HG03097 (cell line): ENCODE measurements at regions not wholly inside any gene's neighbourhood (a gene's known extent, or its start where the extent isn't known, plus 50 kb on each side); places are given as distances from the start of the nearest gene placed in this dataset.
A peak's percentile ranks its signal among the peaks of the same experiment; 100 is the strongest.
"Not testable (repeated sequence)": the region's sequence is repeated elsewhere in the genome, so short reads cannot be mapped to it uniquely, and the experiment has no call there.

Source experiments
- ATAC-seq: cut with Tn5 transposase; IDR thresholded peaks from one replicate; pipeline ENCODE4 v1.9.1; 2021; ENCODE audit not compliant: unreplicated experiment, low FRiP score

DNA sequence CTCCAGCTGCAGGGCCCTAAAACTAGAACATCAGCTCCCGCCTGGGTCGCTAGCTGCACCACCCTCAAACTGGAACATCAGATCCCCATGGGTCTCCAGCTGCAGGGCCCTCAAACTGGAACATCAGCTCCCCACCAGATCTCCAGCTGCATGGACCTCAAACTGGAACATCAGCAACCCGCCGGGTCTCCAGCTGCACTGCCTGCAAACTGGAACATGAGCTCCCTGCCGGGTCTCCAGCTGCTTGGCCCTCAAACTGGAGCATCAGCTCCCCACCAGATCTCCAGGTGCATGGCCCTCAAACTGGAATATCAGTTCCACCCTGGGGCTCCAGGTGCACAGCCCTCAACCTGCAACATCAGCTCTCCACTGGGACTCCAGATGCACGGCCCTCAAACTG lies 82.7 kb downstream of the TFRC start:
- ATAC-seq: not testable (repeated sequence)

DNA sequence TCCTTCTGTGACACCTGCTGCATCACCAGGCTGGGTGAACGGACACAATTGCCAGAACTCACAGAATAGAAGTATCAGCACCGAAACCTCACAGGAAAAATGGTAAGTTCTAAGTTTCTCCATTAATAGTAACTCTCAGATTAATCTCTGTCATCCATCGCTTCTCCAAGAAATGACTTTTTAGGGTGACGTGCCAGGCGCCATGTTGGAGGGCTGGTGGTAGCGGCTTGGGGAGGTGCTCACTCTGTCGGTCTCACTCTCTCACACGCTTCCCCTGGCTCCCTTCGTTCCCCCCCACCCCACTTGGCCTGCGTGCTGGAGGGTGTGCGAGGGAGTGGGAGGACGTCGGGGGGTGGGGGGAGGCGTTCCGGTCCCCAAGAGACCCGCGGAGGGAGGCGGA lies 85.6 kb downstream of the TFRC start:
- not testable (repeated sequence) for ATAC-seq

DNA sequence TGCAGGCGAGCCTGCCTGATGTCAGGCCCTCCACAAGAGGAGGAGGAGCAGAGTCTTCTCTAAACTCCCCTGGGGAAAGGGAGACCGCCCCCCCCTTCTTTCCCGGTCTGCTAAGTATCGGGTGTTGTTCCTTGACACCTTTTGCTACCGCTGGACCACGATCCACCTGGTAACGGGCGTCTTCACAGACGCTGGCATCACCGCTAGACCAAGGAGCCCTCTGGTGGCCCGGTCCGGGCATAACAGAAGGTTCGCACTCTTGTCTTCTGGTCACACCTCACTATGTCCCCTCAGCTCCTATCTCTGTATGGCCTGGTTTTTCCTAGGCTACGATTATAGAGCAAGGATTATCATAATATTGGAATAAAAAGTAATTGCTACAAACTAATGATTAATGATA lies 86.0 kb upstream of the TNK2 start:
- ATAC-seq: not testable (repeated sequence)

DNA sequence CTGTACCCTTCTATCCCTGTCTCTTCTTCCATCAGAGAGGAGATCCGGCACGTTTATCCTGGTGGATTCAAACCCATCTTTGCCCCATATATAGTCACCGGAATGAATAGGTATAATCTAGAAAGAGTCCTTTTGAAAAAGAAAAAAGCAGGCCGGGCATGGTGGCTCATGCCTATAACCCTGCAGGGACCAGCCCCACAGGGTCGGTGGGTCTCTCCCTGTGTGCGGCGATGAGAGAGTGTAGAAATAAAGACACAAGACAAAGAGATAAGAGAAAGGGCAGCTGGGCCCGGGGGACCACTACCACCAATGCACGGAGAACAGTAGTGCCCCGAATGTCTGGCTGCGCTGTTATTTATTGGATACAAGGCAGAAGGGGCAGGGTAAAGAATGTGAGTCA lies 85.3 kb upstream of the TNK2 start:
- ATAC-seq: not testable (repeated sequence)

DNA sequence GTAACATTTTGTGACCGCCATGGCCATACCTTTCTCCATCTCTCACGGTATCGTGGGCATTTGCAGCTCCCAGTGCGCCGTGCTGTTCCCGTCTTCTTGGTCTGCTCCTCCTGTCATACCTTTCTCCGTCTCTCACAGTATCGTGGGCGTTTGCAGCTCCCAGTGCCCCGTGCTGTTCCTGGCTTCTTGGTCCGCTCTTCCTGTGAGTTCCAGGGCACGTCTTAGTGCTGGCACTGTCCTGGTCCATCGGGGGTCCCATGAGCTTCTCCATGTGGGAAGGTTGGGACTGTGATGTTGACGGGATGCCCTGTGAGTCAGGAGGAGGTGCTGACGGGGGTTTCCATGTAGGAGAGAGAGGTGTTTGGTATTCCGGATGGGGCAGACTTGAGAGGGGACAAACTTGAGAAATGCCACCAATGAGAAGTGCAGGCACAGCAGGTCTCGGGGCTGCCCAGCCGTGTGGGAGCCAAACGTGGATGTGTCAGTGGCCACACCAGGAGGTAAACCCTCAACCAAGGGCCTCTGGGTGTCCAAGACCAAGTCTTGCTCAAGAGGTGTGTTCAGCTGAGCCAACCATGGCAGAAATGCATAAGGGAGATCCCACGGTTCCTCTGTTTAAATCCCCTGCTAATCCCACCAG lies 84.7 kb upstream of the TNK2 start:
- not testable (repeated sequence) for ATAC-seq

DNA sequence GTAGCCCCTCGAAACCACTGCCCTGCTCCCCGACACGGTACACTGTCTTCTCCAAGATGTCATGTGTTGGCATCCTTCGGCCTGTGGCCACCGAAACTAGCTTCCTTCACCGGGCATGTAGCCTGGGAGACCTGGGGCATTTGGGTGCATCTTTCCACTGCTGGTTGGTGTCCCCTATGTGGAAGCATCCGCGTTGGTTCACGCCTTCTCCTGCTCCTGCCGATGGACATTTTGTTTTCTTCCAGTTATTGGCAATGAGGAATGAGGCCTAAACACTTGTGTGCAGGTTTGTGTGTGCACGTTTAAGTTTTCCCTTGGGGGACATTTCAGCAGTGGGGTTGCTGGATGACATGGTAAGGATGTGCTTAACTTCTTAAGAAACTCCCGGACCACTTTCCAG lies 83.6 kb upstream of the TNK2 start:
- ATAC-seq: not testable (repeated sequence)

DNA sequence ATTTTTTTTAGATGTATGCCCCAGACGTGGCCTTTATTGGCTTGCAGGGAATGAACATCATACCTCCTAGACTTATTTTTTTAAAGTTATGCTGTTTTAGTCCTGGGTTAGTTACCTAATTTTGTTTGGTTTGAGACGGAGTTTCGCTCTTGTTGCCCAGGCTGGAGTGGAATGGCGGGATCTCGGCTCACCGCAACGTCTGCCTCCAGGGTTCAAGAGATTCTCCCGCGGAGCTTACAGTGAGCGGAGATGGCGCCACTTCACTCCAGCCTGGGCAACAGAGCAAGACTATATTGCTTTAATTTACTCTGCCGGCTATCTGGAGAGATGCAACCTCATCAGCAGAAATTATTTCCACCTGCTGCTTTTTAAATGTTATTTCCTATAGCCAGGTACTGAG lies 82.9 kb upstream of the TNK2 start:
- ATAC-seq: not testable (repeated sequence)

DNA sequence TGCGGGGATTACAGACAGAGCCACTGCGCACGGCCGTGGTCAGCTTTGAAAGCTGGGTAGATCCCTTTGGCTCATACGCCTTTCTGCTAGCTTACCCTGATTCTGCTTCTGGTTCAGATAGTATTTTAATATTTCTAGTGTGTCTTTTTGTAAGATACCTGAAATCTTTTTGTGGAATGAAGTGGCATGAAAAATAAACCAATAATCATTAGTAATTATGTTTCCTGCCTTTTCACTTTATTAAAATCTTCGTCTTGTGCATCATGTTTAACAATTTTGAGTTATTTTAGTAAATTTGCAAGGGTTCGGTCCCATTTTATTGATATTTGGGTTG lies 82.5 kb upstream of the TNK2 start:
- not testable (repeated sequence) for ATAC-seq

DNA sequence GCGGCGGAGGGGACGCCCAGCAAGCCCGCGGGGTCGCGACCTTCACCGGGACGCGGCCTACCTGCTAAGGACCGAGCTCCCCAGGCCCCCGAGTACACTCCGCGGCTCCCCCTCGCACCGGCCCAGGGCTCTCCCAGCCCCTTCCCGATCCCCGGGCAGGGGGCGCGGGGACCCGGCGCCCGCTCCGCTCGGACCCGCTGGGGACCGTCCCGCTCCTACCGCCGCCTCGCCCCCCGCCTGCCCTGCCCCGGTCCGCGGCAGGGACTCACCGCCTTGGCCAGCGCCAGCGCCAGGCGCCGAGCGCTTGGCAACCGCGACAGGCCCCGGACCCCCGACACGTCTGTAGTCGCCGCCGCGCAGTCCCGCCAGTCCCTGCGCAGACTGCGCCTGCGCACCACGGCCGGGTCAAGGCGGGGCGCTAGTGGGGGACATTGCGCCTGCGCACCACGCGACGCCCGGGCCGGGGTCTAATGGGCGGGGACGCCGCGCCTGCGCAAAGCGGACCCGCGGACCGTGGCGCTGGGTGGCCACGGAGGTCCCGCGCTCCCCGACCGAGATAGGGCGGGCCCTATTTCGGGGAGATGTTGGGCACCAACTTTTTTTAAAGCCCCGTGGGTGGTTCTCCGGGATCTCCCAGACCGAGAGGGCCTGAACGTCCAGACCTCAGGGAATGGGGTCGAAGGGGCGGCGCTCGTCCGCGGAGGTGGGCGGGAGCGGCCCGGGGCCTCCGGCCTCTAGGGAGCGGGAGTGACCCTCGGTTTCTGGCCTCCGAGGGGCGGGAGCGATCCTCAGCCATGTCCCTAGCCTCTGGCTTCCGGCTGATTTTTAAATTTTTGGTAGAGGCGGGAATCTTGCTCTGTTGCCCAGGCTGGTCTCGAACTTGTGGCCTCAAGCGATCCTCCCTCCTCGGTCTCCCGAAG lies 81.8 kb upstream of the TNK2 start:
- ATAC-seq: peak; percentile 88

DNA sequence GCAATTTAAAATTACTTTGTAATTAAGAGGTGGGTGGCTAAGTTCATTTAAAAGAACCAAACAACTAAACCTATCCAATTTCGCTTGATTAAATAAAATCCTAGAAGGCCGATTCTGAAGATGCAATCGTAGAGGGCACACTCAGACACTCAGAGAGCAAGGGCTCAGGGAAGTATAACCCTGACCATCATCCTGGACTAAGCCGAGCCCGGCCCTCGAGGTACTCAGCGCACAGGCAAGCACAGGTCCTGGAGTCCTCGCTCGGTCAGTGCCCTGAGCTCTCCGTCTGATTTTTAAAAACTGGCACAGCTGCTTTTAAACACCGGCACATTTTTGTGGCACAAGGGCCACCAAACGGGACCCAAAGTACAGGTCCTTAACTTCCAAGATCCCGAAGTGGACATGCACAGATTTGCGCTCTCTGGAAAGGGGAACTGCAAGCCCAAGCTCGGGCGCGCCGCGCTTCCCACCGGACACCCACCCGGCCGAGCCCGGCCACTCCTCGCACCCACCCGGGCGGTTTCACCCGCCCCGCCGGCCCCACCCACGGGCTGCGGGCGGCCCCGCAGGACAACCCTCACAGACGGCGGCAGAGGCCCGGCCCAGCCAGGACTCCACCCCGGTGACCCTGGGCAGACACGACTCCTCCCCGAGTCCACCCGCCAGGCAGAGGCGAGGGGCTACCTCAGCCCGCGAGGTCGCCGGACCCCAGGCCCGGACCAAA lies 81.0 kb upstream of the TNK2 start:
- peak; percentile 47 for ATAC-seq

DNA sequence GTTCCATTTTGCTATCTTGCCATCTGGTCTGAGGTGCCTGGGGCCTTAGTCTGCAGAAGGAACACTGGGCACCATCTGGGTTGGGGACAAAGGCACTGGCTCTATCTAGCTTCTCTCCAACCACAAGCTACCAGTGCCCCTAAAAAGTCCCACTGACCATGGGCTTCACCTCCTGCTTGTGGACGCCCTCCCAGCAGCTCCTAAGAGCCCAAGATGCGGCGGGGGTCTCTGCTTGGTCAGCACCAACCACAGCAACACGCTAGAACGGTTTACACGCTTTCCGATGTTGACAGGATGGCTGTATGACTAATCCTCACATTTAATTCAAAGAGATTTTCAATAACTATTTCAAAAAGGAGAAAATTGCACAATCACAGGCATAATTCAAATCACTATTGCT lies 80.4 kb upstream of the TNK2 start:
- not testable (repeated sequence) for ATAC-seq

DNA sequence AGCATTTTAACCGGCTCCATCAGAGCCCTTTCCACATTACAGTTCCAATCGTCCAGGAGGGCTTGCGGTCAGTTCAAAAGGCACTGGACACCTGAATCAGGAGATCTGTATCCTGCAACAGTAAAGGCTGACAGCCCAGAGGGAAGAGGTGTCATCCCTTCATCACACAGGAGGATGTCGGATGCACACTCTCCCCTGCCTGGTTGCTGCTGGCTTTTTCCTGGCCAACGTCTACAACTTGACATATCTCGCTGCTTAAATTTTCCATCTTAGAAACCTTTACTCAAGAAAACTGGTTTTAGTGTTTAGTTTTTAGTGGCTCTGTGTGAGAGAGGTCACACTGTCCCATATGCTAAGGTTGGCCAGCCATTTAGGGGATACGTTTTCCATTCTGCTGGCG lies 78.7 kb upstream of the TNK2 start:
- ATAC-seq: not testable (repeated sequence)

DNA sequence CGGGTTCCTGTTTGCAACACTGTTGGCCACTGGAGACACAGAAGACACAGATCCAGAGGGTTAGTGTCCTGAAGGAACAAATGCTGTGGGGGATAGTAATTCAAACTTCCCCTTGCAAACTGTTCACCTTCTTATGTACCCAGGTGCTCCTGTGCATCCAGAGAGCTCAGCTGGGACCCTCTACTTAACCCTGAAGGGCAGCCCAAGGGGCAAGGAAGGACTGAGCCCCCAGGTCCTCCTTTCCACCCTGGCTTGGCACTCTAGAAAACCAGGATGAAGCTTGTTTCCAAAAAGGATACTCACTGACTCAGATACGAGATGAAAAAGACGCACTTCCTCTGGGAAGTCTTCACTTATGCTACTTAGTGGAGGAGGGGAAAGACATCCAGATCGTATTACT lies 78.2 kb upstream of the TNK2 start:
- ATAC-seq: not testable (repeated sequence)

DNA sequence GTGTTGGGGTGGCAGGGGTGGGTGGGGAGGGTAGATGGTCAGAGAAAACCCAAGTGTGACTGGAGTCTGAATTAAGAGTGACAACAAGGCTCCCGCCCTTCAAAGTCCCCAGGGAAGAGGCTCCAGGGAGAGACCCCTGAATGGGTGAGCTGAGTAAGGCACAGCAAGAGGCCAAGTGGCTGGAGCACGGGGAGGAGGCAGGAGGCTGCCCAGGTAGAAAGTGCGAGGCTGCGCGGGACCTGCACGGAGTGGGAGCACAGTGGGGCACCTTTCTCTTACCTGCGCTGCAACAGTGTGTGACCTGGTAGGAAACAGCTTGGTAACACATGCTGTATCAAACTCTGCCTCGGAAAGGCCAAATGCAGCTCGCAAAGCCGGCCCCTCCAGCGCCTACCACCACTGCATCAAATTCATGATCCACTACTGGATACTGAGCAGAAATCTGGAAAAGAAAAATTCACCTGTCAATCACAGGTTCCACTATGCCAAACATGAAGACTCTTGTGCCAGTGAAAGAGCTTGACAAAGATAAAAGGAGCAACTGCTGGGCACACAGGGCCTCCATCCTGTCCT lies 77.1 kb upstream of the TNK2 start:
- not testable (repeated sequence) for ATAC-seq

DNA sequence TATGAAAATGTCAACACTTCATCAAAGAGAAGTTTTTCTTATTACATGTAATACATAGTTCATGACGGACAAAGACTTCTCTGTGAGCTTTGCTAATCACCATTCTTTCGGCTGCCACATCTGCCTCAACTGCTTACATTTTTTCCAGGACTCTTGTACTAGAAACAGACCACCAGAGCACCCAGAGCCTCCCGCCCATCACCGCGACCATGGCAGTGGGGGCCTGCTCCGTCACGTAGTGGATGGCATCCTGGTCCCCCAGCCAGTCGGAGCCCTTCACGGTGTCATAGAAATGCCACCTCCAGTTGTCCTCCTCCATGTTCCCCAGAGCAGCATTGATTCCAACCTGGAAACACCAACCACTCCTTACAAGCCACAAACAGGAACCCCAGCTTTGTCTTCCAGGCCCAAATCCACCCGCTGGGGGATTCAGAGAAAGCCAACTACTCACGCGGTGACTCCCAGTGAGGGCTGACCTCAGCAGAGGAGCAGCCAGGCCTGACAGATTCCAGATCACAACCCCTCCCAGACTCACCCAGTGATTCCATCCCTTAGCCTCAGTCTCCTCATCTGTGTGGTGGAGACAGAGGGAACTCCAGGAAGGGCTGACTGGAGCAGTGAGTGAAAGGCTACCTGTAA lies 76.2 kb upstream of the TNK2 start:
- ATAC-seq: not testable (repeated sequence)

DNA sequence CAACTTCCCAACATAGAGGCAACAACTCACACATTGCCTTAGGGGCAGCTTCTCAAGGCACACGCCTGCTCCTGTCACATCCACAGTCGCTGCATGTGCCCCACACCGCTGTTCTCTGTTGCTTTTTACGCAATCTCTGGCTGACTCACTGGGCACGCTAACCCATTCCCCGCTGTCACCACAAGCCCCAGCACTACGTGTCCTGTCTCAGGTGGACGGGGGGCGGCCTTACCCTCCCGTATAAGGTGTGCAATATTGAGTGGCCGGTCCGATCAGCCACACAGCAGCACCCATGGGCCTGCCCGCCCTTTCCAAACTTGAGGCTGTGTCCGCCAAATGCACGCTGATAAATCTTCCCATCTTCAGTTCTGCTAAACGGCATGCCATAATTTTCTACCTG lies 75.5 kb upstream of the TNK2 start:
- not testable (repeated sequence) for ATAC-seq

DNA sequence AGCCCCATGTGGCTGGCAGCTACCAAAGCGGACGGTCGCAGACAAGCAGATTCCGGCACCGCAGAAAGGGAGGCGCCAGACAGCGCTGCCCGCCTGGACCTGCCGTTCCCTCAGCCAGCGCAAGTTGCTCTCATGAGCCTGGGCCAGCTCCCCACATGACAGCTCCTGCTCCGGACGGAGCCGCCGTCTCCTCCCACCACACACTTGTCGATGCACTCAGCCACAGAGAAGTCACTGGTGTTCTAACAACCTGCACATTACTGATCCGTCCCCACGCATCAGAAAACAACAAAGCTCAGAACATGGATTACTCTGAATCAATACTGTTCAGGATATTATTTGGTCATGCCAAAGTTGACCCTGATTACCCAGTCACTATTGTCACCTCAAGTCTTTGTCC lies 74.4 kb upstream of the TNK2 start:
- not testable (repeated sequence) for ATAC-seq

DNA sequence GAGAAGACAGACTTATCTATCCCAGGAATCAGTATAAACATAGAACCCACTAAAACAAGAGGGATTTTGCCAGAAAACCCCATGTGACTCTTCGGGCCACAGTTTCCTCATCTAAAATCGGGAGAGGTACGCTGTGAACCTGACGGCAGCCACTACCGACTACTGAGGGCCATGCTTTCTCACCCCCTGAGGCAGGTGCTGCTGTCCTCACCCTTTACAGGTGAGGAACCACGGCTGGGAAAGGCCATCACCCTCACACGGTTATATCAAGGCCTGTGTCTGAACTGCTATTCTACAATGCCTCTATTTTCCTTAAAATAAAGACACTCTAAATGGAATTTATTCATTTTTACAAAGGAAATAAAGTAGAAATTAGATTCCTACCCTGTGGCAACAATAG lies 73.4 kb upstream of the TNK2 start:
- not testable (repeated sequence) for ATAC-seq

DNA sequence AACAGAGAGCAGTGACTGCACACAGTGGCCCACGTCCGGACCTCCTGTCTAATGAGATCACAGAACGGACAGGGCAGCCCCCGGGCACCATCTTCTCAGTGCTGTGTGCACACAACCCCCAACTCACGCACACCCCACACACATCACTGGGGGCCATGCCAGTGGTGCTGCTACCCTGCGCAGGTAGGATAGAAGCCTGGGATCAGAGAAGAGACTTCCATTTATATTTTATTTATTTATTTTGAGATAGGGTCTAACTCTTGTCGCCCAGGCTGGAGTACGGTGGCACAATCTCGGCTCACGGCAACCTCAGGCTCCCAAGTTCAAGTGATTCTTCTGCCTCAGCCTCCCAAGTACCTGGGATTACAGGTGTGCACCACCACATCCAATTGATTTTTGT lies 71.5 kb upstream of the TNK2 start:
- ATAC-seq: not testable (repeated sequence)

DNA sequence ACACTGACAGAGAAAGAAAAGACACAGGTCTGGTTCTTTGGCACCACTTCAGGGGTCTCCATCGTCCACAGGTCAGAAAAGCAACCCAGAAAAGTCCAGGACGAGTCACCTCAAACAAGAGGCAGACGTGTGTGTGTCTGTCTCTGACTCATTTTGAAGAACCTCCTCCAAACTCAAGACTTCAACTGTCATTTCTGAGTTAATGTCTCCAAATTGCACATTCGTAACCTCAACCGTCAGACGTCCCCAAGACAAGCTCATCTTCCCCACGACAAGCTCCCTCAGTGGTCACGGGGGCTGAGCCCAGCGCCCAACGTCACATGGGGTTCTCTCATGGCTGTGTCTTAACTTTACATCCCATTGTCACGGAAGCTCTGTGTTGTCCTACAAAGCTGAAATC lies 70.2 kb upstream of the TNK2 start:
- not testable (repeated sequence) for ATAC-seq
